Central memory CD8-positive, alpha-beta T cell (primary cell): ENCODE measurements at regions not wholly inside any gene's neighbourhood (a gene's known extent, or its start where the extent isn't known, plus 50 kb on each side); places are given as distances from the start of the nearest gene placed in this dataset.
"Not testable (repeated sequence)": the region's sequence is repeated elsewhere in the genome, so short reads cannot be mapped to it uniquely, and the experiment has no call there.

Experiments
- ATAC-seq: fragments of 150-1000 bp; cut with Tn5 transposase; replicated peaks from 2 replicates; pipeline ENCODE4 v1.10.0; 2022; ENCODE audit warnings: mild to moderate bottlenecking, moderate FRiP score, moderate number of reproducible peaks; ENCODE audit not compliant: poor library complexity, severe bottlenecking; ENCODE audit errors: extremely low read depth
- DNase-seq, 2 donors: peaks; one replicate each; pipeline ENCODE4 v3.0.0; 2021; ENCODE audit warnings: low spot score in 2 of 2
- H3K27ac Mint-ChIP-seq: one replicate; pipeline ENCODE4 v1.8.0; 2022; ENCODE audit warnings: low read depth, mild to moderate bottlenecking, moderate library complexity, mixed read lengths
- H3K27me3 Mint-ChIP-seq: one replicate; pipeline ENCODE4 v1.8.0; 2022; ENCODE audit warnings: mixed read lengths
- H3K36me3 Mint-ChIP-seq: one replicate; pipeline ENCODE4 v1.8.0; 2022; ENCODE audit warnings: mild to moderate bottlenecking, moderate library complexity, mixed read lengths; ENCODE audit not compliant: insufficient read depth
- H3K4me1 Mint-ChIP-seq: one replicate; pipeline ENCODE4 v1.8.0; 2022; ENCODE audit warnings: mixed read lengths
- H3K4me3 Mint-ChIP-seq: one replicate; pipeline ENCODE4 v1.8.0; 2022; ENCODE audit warnings: mild to moderate bottlenecking, moderate library complexity, mixed read lengths
- H3K9me3 Mint-ChIP-seq: one replicate; pipeline ENCODE4 v1.8.0; 2022; ENCODE audit warnings: mixed read lengths

GRCh38 chr2:85969367-85969766 is 80.6 kb upstream of the ST3GAL5 start:
- not testable (repeated sequence) for ATAC-seq, H3K4me3 Mint-ChIP-seq, H3K36me3 Mint-ChIP-seq, H3K27me3 Mint-ChIP-seq, H3K4me1 Mint-ChIP-seq, H3K27ac Mint-ChIP-seq, H3K9me3 Mint-ChIP-seq, DNase-seq

GRCh38 chr2:85965770-85966169 is 77.0 kb upstream of the ST3GAL5 start:
- not testable (repeated sequence) for H3K4me1 Mint-ChIP-seq, ATAC-seq, DNase-seq, H3K4me3 Mint-ChIP-seq, H3K27ac Mint-ChIP-seq, H3K9me3 Mint-ChIP-seq, H3K36me3 Mint-ChIP-seq
- H3K27me3 Mint-ChIP-seq: peaks cover 16% of the 10 kb centered on the region

GRCh38 chr2:85963747-85964418 is 75.1 kb upstream of the ST3GAL5 start:
- H3K36me3 Mint-ChIP-seq, DNase-seq, H3K9me3 Mint-ChIP-seq, H3K4me3 Mint-ChIP-seq, H3K27ac Mint-ChIP-seq, H3K4me1 Mint-ChIP-seq, ATAC-seq: not testable (repeated sequence)
- H3K27me3 Mint-ChIP-seq: peaks cover 16% of the 10 kb centered on the region

- no peaks in the 10 kb centered on the region for H3K36me3 Mint-ChIP-seq
- H3K4me3 Mint-ChIP-seq: no peak overlapping the region
- H3K27me3 Mint-ChIP-seq: peaks cover 16% of the 10 kb centered on the region
- no peak for DNase-seq
- no peak overlapping the region for H3K27ac Mint-ChIP-seq
- no peaks in the 10 kb centered on the region for H3K4me1 Mint-ChIP-seq
- H3K9me3 Mint-ChIP-seq: peaks cover 5% of the 10 kb centered on the region
- no peak for ATAC-seq
Measured at GRCh38 chr2:85963068-85963467, 74.3 kb upstream of the ST3GAL5 start.

GRCh38 chr2:85961754-85962153 is 73.0 kb upstream of the ST3GAL5 start:
- Mint-ChIP-seq H3K27ac (no peak overlapping the region), H3K27me3 (peaks cover 16% of the 10 kb centered on the region), H3K9me3 (peaks cover 5% of the 10 kb centered on the region), H3K4me3 (no peak overlapping the region), H3K4me1 (no peaks in the 10 kb centered on the region), H3K36me3 (no peaks in the 10 kb centered on the region)
- no peak for DNase-seq
- no peak for ATAC-seq

- no peak overlapping the region for H3K27ac Mint-ChIP-seq
- H3K27me3 Mint-ChIP-seq: peaks cover 16% of the 10 kb centered on the region
- peaks cover 5% of the 10 kb centered on the region for H3K9me3 Mint-ChIP-seq
- H3K4me3 Mint-ChIP-seq: no peak overlapping the region
- DNase-seq (no peak), ATAC-seq (no peak)
- H3K36me3 Mint-ChIP-seq: no peaks in the 10 kb centered on the region
- H3K4me1 Mint-ChIP-seq: no peaks in the 10 kb centered on the region
Measured at GRCh38 chr2:85961053-85961452, 72.3 kb upstream of the ST3GAL5 start.

GRCh38 chr2:85959826-85960225 is 71.0 kb upstream of the ST3GAL5 start:
- ATAC-seq: no peak
- Mint-ChIP-seq H3K4me1 (no peaks in the 10 kb centered on the region), H3K9me3 (peaks cover 1% of the 10 kb centered on the region), H3K4me3 (no peak overlapping the region), H3K27me3 (peaks cover 16% of the 10 kb centered on the region), H3K36me3 (no peaks in the 10 kb centered on the region), H3K27ac (no peak overlapping the region)
- no peak for DNase-seq

- H3K4me1 Mint-ChIP-seq: no peaks in the 10 kb centered on the region
- no peak overlapping the region for H3K27ac Mint-ChIP-seq
- ATAC-seq (no peak), DNase-seq (no peak)
- H3K27me3 Mint-ChIP-seq: peaks cover 16% of the 10 kb centered on the region
- H3K36me3 Mint-ChIP-seq: no peaks in the 10 kb centered on the region
- H3K4me3 Mint-ChIP-seq: no peak overlapping the region
- no peaks in the 10 kb centered on the region for H3K9me3 Mint-ChIP-seq
Measured at GRCh38 chr2:85959185-85959584, 70.4 kb upstream of the ST3GAL5 start.

GRCh38 chr2:85958731-85959130 is 69.9 kb upstream of the ST3GAL5 start:
- DNase-seq: no peak
- Mint-ChIP-seq H3K36me3 (no peaks in the 10 kb centered on the region), H3K27ac (no peak overlapping the region), H3K27me3 (peaks cover 16% of the 10 kb centered on the region), H3K4me3 (no peak overlapping the region), H3K9me3 (no peaks in the 10 kb centered on the region), H3K4me1 (peaks cover under 1% of the 10 kb centered on the region)
- ATAC-seq: no peak

- ATAC-seq (no peak), DNase-seq (no peak)
- Mint-ChIP-seq H3K27ac (no peak overlapping the region), H3K27me3 (peaks cover 1% of the 10 kb centered on the region), H3K9me3 (no peaks in the 10 kb centered on the region), H3K4me3 (no peak overlapping the region), H3K36me3 (no peaks in the 10 kb centered on the region), H3K4me1 (peaks cover 5% of the 10 kb centered on the region)
Measured at GRCh38 chr2:85957256-85957655, 68.5 kb upstream of the ST3GAL5 start.

GRCh38 chr2:85956646-85957039 is 67.9 kb upstream of the ST3GAL5 start:
- H3K4me3 Mint-ChIP-seq: no peak overlapping the region
- H3K36me3 Mint-ChIP-seq: no peaks in the 10 kb centered on the region
- no peak for DNase-seq
- no peak overlapping the region for H3K27ac Mint-ChIP-seq
- H3K9me3 Mint-ChIP-seq: no peaks in the 10 kb centered on the region
- H3K4me1 Mint-ChIP-seq: peaks cover 5% of the 10 kb centered on the region
- no peak for ATAC-seq
- H3K27me3 Mint-ChIP-seq: no peaks in the 10 kb centered on the region

GRCh38 chr2:85954590-85955458 is 66.0 kb upstream of the ST3GAL5 start:
- Mint-ChIP-seq H3K4me1 (peaks cover 5% of the 10 kb centered on the region), H3K4me3 (no peak overlapping the region), H3K9me3 (no peaks in the 10 kb centered on the region), H3K27ac (peak overlapping the region; percentile 45), H3K27me3 (no peaks in the 10 kb centered on the region), H3K36me3 (no peaks in the 10 kb centered on the region)
- ATAC-seq (no peak), DNase-seq (no peak)

GRCh38 chr2:85954192-85954589 is 65.4 kb upstream of the ST3GAL5 start:
- H3K27me3 Mint-ChIP-seq: no peaks in the 10 kb centered on the region
- no peak for ATAC-seq
- peaks cover 5% of the 10 kb centered on the region for H3K4me1 Mint-ChIP-seq
- peak overlapping the region; percentile 45 for H3K27ac Mint-ChIP-seq
- no peaks in the 10 kb centered on the region for H3K9me3 Mint-ChIP-seq
- H3K4me3 Mint-ChIP-seq: no peak overlapping the region
- no peaks in the 10 kb centered on the region for H3K36me3 Mint-ChIP-seq
- DNase-seq: no peak
